Ascending aorta (tissue), 2 donors: ENCODE measurements at regions not wholly inside any gene's neighbourhood (a gene's known extent, or its start where the extent isn't known, plus 50 kb on each side); places are given as distances from the start of the nearest gene placed in this dataset.
A peak's percentile ranks its signal among the peaks of the same experiment; 100 is the strongest.

Source experiments
- DNase-seq, 2 donors: peaks; one replicate each; pipeline ENCODE4 v3.0.0-alpha.2; 2019; ENCODE audit warnings: low spot score in 2 of 2
- H3K27ac ChIP-seq, 2 donors: fragments of 200-600 bp; sonication (generic); one replicate each; pipeline ENCODE4 v1.5.1; 2016 to 2017; ENCODE audit warnings: mild to moderate bottlenecking in 1 of 2
- H3K27me3 ChIP-seq: fragments of 200-600 bp; sonication (generic); one replicate; pipeline ENCODE4 v1.5.1; 2017
- H3K36me3 ChIP-seq, 2 donors: fragments of 200-600 bp; sonication (generic); one replicate each; pipeline ENCODE4 v1.5.1; 2016
- H3K4me1 ChIP-seq, 2 donors: fragments of 200-600 bp; sonication (generic); one replicate each; pipeline ENCODE4 v1.5.1; 2016 to 2017; ENCODE audit warnings: mild to moderate bottlenecking in 1 of 2
- H3K4me3 ChIP-seq, 2 donors: fragments of 200-600 bp; sonication (generic); one replicate each; pipeline ENCODE4 v1.5.1; 2016 to 2017; ENCODE audit warnings: mild to moderate bottlenecking in 1 of 2
- H3K9me3 ChIP-seq, 2 donors: fragments of 200-600 bp; sonication (generic); one replicate each; pipeline ENCODE4 v1.5.1; 2016
- intact Hi-C: fragments of 100-400 bp; cut with DNase I; formaldehyde crosslinking; loops from one replicate; pipeline ENCODE4 v1.15.1; 2023
- TF ChIP-seq, protein P1 (sequence below), 3 experiments: fragments of 200-600 bp in 2 of 3; fragments of 450-650 bp in 1 of 3; sonication (generic) in 2 of 3; IDR thresholded peaks; one replicate each; pipeline ENCODE4 v1.5.1; 2016 to 2019; ENCODE audit warnings: antibody characterized with exemption in 3 of 3, mild to moderate bottlenecking in 1 of 3, moderate library complexity in 1 of 3

DNA sequence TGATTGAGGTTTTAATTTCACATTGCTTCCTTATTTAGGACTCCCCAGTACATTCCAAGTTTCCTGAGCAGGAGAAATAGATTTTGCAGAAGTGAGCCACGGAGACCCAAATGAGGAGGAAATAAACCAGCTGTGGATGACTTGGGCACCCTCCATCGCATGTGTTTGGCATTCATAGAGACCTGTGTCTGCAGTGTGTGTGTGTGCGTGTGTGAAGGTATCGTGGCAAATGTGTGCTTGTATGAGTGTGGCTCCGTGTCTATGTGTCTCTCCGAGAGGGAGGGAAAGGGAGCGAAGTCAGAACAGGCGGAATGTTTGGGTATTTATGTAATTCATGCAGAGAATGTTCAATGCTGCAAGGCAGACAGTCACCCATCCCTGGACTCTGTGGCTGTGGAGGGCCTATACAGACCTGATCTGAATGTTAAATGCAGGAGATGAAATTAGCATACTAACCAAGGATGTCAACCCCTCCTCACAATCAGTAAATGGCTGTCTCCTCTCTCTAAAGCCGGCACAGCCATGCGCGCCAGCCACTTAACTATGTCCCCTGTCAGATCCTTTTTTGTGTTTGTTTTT is 186.0 kb upstream of the ZFHX3 start:
- TF ChIP-seq, protein P1, sequence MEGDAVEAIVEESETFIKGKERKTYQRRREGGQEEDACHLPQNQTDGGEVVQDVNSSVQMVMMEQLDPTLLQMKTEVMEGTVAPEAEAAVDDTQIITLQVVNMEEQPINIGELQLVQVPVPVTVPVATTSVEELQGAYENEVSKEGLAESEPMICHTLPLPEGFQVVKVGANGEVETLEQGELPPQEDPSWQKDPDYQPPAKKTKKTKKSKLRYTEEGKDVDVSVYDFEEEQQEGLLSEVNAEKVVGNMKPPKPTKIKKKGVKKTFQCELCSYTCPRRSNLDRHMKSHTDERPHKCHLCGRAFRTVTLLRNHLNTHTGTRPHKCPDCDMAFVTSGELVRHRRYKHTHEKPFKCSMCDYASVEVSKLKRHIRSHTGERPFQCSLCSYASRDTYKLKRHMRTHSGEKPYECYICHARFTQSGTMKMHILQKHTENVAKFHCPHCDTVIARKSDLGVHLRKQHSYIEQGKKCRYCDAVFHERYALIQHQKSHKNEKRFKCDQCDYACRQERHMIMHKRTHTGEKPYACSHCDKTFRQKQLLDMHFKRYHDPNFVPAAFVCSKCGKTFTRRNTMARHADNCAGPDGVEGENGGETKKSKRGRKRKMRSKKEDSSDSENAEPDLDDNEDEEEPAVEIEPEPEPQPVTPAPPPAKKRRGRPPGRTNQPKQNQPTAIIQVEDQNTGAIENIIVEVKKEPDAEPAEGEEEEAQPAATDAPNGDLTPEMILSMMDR (IDR thresholded peaks at IDR 0.05) = no peak
- Histone ChIP-seq H3K27ac (no peak overlapping the region), H3K27me3 (no peaks in the 10 kb centered on the region), H3K9me3 (no peaks in the 10 kb centered on the region), H3K4me3 (peak overlapping the region in 1 of 2 donors; percentile 15), H3K36me3 (no peaks in the 10 kb centered on the region), H3K4me1 (no peaks in the 10 kb centered on the region)
- intact Hi-C loops = no loop called here
- no peak for DNase-seq

GRCh38 chr16:73233329-73233765 is 185.4 kb upstream of the ZFHX3 start:
- H3K27me3 ChIP-seq = no peaks in the 10 kb centered on the region
- TF ChIP-seq, protein P1 (IDR thresholded peaks at IDR 0.05) = no peak
- DNase-seq = no peak
- no peaks in the 10 kb centered on the region for H3K9me3 ChIP-seq
- H3K36me3 ChIP-seq = no peaks in the 10 kb centered on the region
- intact Hi-C loops = no loop called here
- no peak overlapping the region for H3K27ac ChIP-seq
- no peaks in the 10 kb centered on the region for H3K4me1 ChIP-seq
- H3K4me3 ChIP-seq = peak overlapping the region in 1 of 2 donors; percentile 23

GRCh38 chr16:73232555-73233328 is 184.8 kb upstream of the ZFHX3 start:
- TF ChIP-seq, protein P1 (IDR thresholded peaks at IDR 0.05) = no peak
- H3K27ac ChIP-seq = no peak overlapping the region
- intact Hi-C loops = no loop called here

DNA sequence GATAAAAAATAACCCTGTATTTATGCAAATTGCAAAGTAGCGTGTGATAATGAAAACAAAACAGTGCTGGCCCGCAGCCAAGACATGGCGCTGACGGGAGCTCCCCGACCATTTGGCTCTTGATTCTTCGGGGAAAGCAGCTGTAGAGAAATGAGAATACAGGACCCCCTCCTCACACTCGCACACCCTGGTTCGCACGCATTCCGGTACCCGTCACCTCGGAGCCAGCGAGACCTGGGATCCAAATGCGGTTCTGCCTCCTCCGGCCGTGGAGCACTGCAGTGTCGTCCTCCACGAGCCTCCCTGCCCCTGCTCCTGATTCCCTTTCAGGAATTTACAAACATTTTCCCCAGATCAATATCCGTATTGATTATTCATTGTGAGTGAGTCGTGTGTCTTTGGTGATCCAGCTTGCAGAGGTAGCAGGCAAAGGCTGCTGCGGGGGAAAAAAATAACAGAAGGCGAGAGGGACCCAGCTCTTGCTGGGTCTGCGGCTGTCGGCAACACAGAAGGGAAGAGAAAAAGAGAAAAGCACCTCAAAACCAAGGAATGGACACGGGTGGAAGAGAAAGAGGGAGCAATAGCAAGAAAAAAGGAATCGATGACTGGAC is 184.1 kb upstream of the ZFHX3 start:
- TF ChIP-seq, protein P1 (IDR thresholded peaks at IDR 0.05) = no peak
- Histone ChIP-seq H3K36me3 (no peaks in the 10 kb centered on the region), H3K4me1 (no peaks in the 10 kb centered on the region), H3K27me3 (no peaks in the 10 kb centered on the region), H3K4me3 (no peak overlapping the region), H3K9me3 (no peaks in the 10 kb centered on the region), H3K27ac (no peak overlapping the region)
- DNase-seq = no peak
- intact Hi-C loops = no loop called here

More at GRCh38 chr16:73232555-73233328, 184.8 kb upstream of the ZFHX3 start:
- Histone ChIP-seq H3K9me3 (no peaks in the 10 kb centered on the region), H3K27me3 (no peaks in the 10 kb centered on the region), H3K4me1 (no peaks in the 10 kb centered on the region), H3K4me3 (peak overlapping the region in 1 of 2 donors; percentile 23), H3K36me3 (no peaks in the 10 kb centered on the region)
- no peak for DNase-seq

DNA sequence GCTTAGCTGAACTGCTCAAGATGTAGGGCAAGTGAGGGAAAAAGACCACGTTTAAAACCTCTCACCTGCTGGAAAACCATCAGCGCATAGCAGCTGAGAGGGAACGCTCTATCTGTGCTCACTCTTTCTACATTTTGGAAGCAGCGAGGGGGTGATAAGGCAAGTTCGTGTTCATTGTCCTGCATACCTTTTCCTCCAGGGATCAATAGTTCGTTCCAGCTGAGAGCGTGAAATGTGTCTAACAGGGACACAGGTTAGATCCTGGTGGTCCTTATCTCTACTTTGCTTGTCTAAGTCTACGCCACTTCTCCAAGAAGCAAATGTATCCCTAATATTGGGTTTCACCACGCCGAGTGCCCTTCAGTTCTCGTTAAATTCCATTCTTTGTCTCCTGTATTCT is 183.5 kb upstream of the ZFHX3 start:
- Histone ChIP-seq H3K27me3 (no peaks in the 10 kb centered on the region), H3K27ac (no peak overlapping the region), H3K4me1 (no peaks in the 10 kb centered on the region), H3K36me3 (no peaks in the 10 kb centered on the region), H3K9me3 (no peaks in the 10 kb centered on the region), H3K4me3 (no peak overlapping the region)
- TF ChIP-seq, protein P1 (IDR thresholded peaks at IDR 0.05) = no peak
- no peak for DNase-seq
- intact Hi-C loops = no loop called here
